Fibroblast of peridontal ligament (primary cell): ENCODE measurements at regions not wholly inside any gene's neighbourhood (a gene's known extent, or its start where the extent isn't known, plus 50 kb on each side); places are given as distances from the start of the nearest gene placed in this dataset.
A peak's percentile ranks its signal among the peaks of the same experiment; 100 is the strongest.

Experiments
- DNase-seq: peaks from one replicate; pipeline ENCODE4 v3.0.0-alpha.2; 2010; ENCODE audit errors: extremely low read depth

DNA sequence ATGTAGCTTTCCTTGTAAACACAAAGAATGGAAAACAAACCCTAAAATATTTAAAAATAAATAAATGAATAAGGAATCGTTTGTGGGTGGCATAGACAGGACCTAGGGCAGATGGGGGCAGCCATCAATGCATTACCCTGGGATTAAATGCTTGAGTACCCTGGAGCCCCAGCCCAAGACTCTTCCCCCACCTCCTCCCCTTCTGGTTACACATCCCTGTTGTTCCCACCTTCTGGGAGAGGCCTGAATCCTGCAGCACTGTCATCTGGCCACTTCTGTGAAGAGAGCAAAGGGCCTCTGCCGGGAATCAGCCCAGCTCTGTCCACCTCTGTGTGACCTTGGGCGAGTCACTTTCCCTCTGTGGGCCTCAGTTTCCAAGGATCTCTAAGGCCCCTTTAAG lies 61.6 kb upstream of the COL13A1 start:
- no peak for DNase-seq

- DNase-seq = no peak
These were observed 60.5 kb upstream of the COL13A1 start for GRCh38 chr10:69741252-69741651.

DNA sequence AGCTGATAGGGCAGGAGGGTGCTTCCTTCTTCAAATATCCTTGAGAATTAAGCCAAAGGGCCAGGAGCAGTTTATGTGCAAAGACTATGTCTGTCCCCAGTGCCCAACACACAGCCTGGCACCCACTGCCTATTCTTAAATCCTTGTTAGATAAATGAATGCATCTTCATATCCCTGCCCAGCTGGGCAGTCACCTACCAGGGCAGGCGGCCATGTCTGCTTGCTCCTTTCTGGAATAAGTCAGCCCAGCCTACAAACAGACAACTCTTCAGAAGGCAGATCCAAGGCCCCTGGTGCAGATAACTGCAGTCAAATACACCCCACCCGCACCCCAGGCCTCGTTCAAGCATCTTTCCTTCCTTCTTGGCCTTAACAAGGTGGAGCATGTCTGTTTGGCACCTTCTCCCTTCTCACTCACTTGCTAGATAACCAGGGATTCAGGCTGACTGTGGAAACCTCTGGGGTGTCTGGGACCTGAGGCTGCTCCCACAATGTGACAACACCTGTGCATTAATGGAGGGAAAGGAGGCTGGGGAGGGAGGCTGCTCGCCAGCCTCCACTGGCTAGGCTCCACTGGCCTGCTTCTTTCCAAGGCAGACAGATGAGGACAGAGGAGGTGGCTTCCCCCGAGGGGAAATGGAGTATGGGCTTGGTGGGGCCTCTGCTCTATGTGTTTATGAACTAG lies 59.9 kb upstream of the COL13A1 start:
- no peak for DNase-seq

DNA sequence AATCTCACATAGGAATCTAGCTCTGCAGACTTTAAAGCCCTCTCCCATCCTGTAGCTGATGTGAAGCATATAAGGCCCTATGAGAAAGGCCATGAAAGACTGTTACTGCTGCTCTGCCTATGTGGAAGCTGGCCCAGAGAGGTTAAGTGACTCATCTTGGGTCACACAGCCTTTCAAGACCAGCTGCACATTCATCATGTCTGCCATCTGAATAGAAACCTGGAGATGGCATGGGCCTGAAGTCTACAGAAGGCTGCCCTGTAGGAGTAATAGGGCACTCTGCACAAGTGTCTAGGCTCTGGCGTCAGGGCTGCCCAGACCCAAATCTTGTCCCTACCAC lies 59.4 kb upstream of the COL13A1 start:
- DNase-seq = no peak

DNA sequence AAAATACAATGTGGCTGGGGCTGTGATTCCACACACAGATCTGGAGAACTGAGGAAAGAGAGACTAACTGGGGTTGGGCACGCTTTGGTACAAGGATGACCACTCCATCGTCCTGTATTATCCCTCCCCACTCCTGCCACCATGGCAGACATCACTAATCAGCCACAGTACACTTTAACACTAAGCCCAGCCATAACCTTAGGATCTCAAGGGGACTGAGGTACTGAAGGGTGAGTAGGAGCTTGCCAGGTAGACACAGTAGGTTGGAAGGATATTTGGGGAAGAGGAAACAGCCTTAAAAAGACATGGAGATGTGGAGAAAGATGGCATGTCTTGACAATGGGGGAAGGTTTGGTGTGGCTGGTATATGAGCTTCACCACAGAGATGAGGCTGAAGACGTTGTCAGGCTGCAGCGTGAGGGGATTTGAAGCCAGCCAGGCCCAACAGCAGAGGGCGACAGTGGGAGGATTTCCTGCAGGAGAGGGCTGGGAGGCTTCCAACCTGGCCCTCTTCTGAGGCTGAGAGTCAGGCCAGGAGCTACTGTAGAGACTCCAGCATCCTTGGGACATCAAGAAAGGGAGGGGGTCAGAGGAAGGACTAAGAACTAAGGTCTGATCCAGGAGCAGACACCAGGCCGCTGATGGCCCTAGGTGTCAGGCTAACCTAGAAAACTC lies 58.6 kb upstream of the COL13A1 start:
- DNase-seq = peak; percentile 37

- DNase-seq = no peak
These were observed 56.7 kb upstream of the COL13A1 start for GRCh38 chr10:69744971-69745370.

DNA sequence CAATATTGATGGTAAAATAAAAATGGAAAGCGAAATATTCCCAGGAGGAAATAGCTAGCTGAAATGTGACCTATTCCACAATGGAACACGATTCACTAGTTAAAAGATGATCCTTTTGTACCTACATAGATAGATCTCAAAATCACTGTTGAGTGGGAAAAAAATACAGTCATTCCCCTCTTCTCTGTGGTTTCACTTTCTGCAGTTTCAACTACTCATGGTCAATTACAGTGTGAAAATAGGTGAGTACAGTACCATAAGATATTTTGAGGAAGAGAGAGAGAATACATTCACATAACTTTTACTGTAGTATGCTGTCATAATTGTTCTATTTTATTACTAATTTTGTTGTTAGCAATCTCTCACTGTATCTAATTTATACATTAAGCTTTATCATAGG lies 56.0 kb upstream of the COL13A1 start:
- no peak for DNase-seq

- DNase-seq = no peak
These were observed 54.5 kb upstream of the COL13A1 start for GRCh38 chr10:69747179-69747578.

DNA sequence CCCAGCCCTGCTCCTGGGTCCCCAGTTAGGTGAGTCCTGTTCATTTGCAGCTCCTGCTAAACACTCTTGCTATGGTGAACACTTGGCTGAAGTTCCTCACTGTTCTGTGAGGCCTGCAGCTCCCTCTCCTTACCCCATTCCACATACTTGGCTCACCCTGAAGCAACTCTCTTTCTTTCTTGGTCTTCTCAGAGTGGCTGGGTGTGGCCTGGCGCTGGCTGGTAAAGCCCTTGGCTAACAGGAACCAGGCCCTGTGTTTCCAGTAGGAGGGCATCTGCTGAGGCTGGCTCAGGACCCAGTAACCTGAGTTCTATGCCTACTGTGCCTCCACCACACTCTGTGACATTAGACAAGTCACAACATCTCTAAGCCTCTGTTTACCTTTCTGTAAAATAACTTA lies 53.1 kb upstream of the COL13A1 start:
- DNase-seq = peak; percentile 23

- no peak for DNase-seq
These were observed 52.3 kb upstream of the COL13A1 start for GRCh38 chr10:69749178-69750010.

DNA sequence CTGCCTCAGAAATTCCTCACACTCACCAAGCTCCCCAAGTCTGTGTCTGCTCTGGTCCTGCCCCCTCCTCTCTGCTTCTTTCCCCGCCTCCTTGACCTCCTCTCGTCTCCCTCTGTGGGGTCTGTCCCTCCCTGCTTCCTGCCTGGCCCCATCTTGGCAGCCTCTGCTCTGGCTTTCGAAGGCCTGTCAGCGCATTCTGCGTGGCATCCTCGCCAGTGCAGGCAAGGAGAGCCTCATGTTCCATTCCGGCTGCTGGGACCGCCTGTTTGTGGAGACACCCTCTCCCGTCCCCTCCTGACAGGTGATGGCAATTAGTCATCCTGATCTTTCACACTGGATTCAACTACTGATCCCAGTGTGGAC lies 51.7 kb upstream of the COL13A1 start:
- no peak for DNase-seq

GRCh38 chr10:69750725-69751124 lies 51.0 kb upstream of the COL13A1 start:
- no peak for DNase-seq

DNA sequence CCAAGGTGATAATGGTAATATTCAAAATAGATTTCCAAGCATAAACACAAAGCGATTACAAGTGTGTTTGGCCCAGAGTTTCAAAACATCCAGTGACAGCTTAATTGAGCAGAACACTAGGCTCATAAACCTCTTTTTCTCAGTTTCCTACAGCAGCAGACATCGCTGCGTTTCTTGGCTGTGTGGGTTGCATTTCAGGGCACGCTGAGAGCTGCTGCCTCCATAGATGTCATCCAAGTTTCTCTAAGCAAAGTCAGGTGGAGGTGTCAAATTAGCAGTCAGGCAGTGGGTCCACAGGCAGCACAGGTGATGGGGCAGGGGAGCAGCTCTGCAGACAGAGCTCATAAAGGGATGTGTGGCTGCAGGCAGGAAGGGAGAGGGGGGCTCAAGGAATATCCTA lies 50.5 kb upstream of the COL13A1 start:
- no peak for DNase-seq
